ENCODE measurements at regions not wholly inside any gene's neighbourhood (a gene's known extent, or its start where the extent isn't known, plus 50 kb on each side); places are given as distances from the start of the nearest gene placed in this dataset.

GRCh38 chr15:55110446-55110845, 86.3 kb downstream of the RSL24D1 start:
- no peak for TF ChIP-seq HDGF (IDR thresholded peaks at IDR 0.05; ENCODE audit: borderline replicate concordance)
- no peak for TF ChIP-seq CTBP1 (IDR thresholded peaks at IDR 0.05; ENCODE audit: borderline replicate concordance)
- no peak for TF ChIP-seq ELF4 (IDR thresholded peaks at IDR 0.05)
- no peak for TF ChIP-seq ARNT (IDR thresholded peaks at IDR 0.05)
- no peak for TF ChIP-seq NFRKB (IDR thresholded peaks at IDR 0.05)
- TF ChIP-seq, protein P1, sequence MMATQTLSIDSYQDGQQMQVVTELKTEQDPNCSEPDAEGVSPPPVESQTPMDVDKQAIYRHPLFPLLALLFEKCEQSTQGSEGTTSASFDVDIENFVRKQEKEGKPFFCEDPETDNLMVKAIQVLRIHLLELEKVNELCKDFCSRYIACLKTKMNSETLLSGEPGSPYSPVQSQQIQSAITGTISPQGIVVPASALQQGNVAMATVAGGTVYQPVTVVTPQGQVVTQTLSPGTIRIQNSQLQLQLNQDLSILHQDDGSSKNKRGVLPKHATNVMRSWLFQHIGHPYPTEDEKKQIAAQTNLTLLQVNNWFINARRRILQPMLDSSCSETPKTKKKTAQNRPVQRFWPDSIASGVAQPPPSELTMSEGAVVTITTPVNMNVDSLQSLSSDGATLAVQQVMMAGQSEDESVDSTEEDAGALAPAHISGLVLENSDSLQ (IDR thresholded peaks at IDR 0.05) = no peak
- TF ChIP-seq BHLHE40 (IDR thresholded peaks at IDR 0.05; ENCODE audit: borderline replicate concordance) = no peak
- no peak for TF ChIP-seq TARDBP (IDR thresholded peaks at IDR 0.05)

All from HEK293T (cell line).